ENCODE measurements at regions not wholly inside any gene's neighbourhood (a gene's known extent, or its start where the extent isn't known, plus 50 kb on each side); places are given as distances from the start of the nearest gene placed in this dataset.

GRCh38 chr2:198652461-198652860, 805.3 kb downstream of the SATB2 start:
- WGBS: 63% methylated on average over 1 of the region's 1 CpG
- no peaks in the 10 kb centered on the region for H3K36me3 ChIP-seq (ENCODE audit: control insufficient read depth in 4 of 4, insufficient read depth in 3 of 4, low read depth in 1 of 4, low read length in 3 of 4)
- no peak for TF ChIP-seq EGR1 (IDR thresholded peaks at IDR 0.05; ENCODE audit: low read depth in 2 of 2)
- no peak for TF ChIP-seq ATF3 (IDR thresholded peaks at IDR 0.05)
- no peak for TF ChIP-seq FOXA2 (IDR thresholded peaks at IDR 0.05)
- TF ChIP-seq TAF1 (conservative IDR thresholded peaks at IDR 0.05): no peak
- TF ChIP-seq REST (IDR thresholded peaks at IDR 0.05): no peak
- TF ChIP-seq HNF4A (conservative IDR thresholded peaks at IDR 0.05): no peak
- no peak for TF ChIP-seq MAX (IDR thresholded peaks at IDR 0.05)
- no peak for TF ChIP-seq CTCF (IDR thresholded peaks at IDR 0.05; ENCODE audit: low read depth, low read length, missing input control)
- H3K4me3 ChIP-seq (ENCODE audit: low read depth in 1 of 3, low read length in 3 of 3): no peak overlapping the region
- no peak for DNase-seq (ENCODE audit: low spot score)
- no peak overlapping the region for H3K9ac ChIP-seq (ENCODE audit: low read depth in 1 of 2, low read length in 2 of 2)
- H3K27me3 ChIP-seq (ENCODE audit: control insufficient read depth in 4 of 4, insufficient read depth in 4 of 4, low read length in 3 of 4): no peaks in the 10 kb centered on the region
- H3K9me3 ChIP-seq (ENCODE audit: control insufficient read depth in 4 of 4, low read length in 3 of 4): no peaks in the 10 kb centered on the region
- no peak overlapping the region for H3K27ac ChIP-seq (ENCODE audit: low read depth in 1 of 2, low read length in 2 of 2)
- no peaks in the 10 kb centered on the region for H3K4me1 ChIP-seq (ENCODE audit: control insufficient read depth in 4 of 4, insufficient read depth in 4 of 4, low read length in 3 of 4)

GRCh38 chr2:198645816-198646215, 811.9 kb downstream of the SATB2 start:
- TF ChIP-seq SP1 (IDR thresholded peaks at IDR 0.05) (no peak), JUND (IDR thresholded peaks at IDR 0.05) (no peak), RXRA (IDR thresholded peaks at IDR 0.05) (no peak), HNF4A (conservative IDR thresholded peaks at IDR 0.05) (no peak), GABPA (IDR thresholded peaks at IDR 0.05 in 1 of 2, conservative IDR thresholded peaks at IDR 0.05 in 1 of 2) (no peak), ZBTB33 (IDR thresholded peaks at IDR 0.05) (no peak), REST (IDR thresholded peaks at IDR 0.05) (no peak), FOXA2 (IDR thresholded peaks at IDR 0.05) (no peak), NR2F2 (IDR thresholded peaks at IDR 0.05) (no peak), TAF1 (conservative IDR thresholded peaks at IDR 0.05) (no peak), RAD21 (IDR thresholded peaks at IDR 0.05) (no peak), YY1 (IDR thresholded peaks at IDR 0.05) (no peak)
- H3K9ac ChIP-seq (ENCODE audit: low read depth in 1 of 2, low read length in 2 of 2): no peak overlapping the region

More at GRCh38 chr2:198645816-198646215, 811.9 kb downstream of the SATB2 start:
- 95% methylated on average over 4 of the region's 4 CpGs for WGBS
- Histone ChIP-seq H3K4me1 (ENCODE audit: control insufficient read depth in 4 of 4, insufficient read depth in 4 of 4, low read length in 3 of 4) (no peaks in the 10 kb centered on the region), H3K36me3 (ENCODE audit: control insufficient read depth in 4 of 4, insufficient read depth in 3 of 4, low read depth in 1 of 4, low read length in 3 of 4) (no peaks in the 10 kb centered on the region), H3K4me3 (ENCODE audit: low read depth in 1 of 3, low read length in 3 of 3) (no peak overlapping the region), H3K27me3 (ENCODE audit: control insufficient read depth in 4 of 4, insufficient read depth in 4 of 4, low read length in 3 of 4) (no peaks in the 10 kb centered on the region), H3K9me3 (ENCODE audit: control insufficient read depth in 4 of 4, low read length in 3 of 4) (no peaks in the 10 kb centered on the region), H3K27ac (ENCODE audit: low read depth in 1 of 2, low read length in 2 of 2) (no peak overlapping the region)
- no peak for DNase-seq (ENCODE audit: low spot score)

All from liver (tissue), 8 donors.